ENCODE measurements at regions not wholly inside any gene's neighbourhood (a gene's known extent, or its start where the extent isn't known, plus 50 kb on each side); places are given as distances from the start of the nearest gene placed in this dataset.

- no peak for DNase-seq
Observed at GRCh38 chr3:101172516-101172915, 147.9 kb downstream of the IMPG2 start.

- no peak for DNase-seq
Observed at GRCh38 chr3:101171681-101172191, 148.6 kb downstream of the IMPG2 start.

- DNase-seq, result no peak
Observed at GRCh38 chr3:101170806-101171558, 149.4 kb downstream of the IMPG2 start.

- DNase-seq, result no peak
Observed at GRCh38 chr3:101170062-101170771, 150.2 kb downstream of the IMPG2 start.

- no peak for DNase-seq
Observed at GRCh38 chr3:101169516-101169915, 150.9 kb downstream of the IMPG2 start.

- no peak for DNase-seq
Observed at GRCh38 chr3:101167376-101167775, 153.0 kb downstream of the IMPG2 start.

- DNase-seq, result no peak
Observed at GRCh38 chr3:101166150-101166549, 154.2 kb downstream of the IMPG2 start.

GRCh38 chr3:101163554-101163953 lies 156.8 kb downstream of the IMPG2 start:
- no peak for DNase-seq

GRCh38 chr3:101159478-101159877 lies 160.9 kb downstream of the IMPG2 start:
- no peak for DNase-seq

- DNase-seq, result no peak
Observed at GRCh38 chr3:101158374-101158773, 162.0 kb downstream of the IMPG2 start.

GRCh38 chr3:101156787-101157345 lies 163.5 kb downstream of the IMPG2 start:
- DNase-seq, result no peak

- DNase-seq, result no peak
Observed at GRCh38 chr3:101155825-101156224, 162.6 kb upstream of the ABI3BP start.

GRCh38 chr3:101154401-101154800 lies 161.2 kb upstream of the ABI3BP start:
- DNase-seq, result no peak

GRCh38 chr3:101151286-101151913 lies 158.2 kb upstream of the ABI3BP start:
- DNase-seq, result no peak

GRCh38 chr3:101150504-101150903 lies 157.3 kb upstream of the ABI3BP start:
- no peak for DNase-seq

- DNase-seq, result no peak
Observed at GRCh38 chr3:101149707-101150106, 156.5 kb upstream of the ABI3BP start.

- no peak for DNase-seq
Observed at GRCh38 chr3:101149251-101149650, 156.0 kb upstream of the ABI3BP start.

GRCh38 chr3:101148001-101148400 lies 154.8 kb upstream of the ABI3BP start:
- no peak for DNase-seq

- no peak for DNase-seq
Observed at GRCh38 chr3:101146946-101147345, 153.7 kb upstream of the ABI3BP start.

GRCh38 chr3:101144105-101144504 lies 150.9 kb upstream of the ABI3BP start:
- DNase-seq, result no peak

GRCh38 chr3:101143012-101143411 lies 149.8 kb upstream of the ABI3BP start:
- DNase-seq, result no peak

GRCh38 chr3:101142160-101142559 lies 148.9 kb upstream of the ABI3BP start:
- no peak for DNase-seq

GRCh38 chr3:101141135-101141534 lies 147.9 kb upstream of the ABI3BP start:
- no peak for DNase-seq
